ENCODE measurements at regions not wholly inside any gene's neighbourhood (a gene's known extent, or its start where the extent isn't known, plus 50 kb on each side); places are given as distances from the start of the nearest gene placed in this dataset.

- TF ChIP-seq ZNF462 (CRISPR knock-in tag; IDR thresholded peaks at IDR 0.05): no peak
- no peak for TF ChIP-seq EZH2 (IDR thresholded peaks at IDR 0.05; ENCODE audit: low read depth, unreplicated experiment)
- no peak for TF ChIP-seq ZNF114 (CRISPR knock-in tag; IDR thresholded peaks at IDR 0.05)
Measured at GRCh38 chr21:28687586-28687985, 305.1 kb downstream of the LTN1 start (continued).

- H3K36me3 ChIP-seq (ENCODE audit: insufficient read depth): no peaks in the 10 kb centered on the region
- H3K4me2 ChIP-seq: no peak overlapping the region
- Mint-ChIP-seq H3K27ac (no peak overlapping the region; the same call in 1 of the 2 replicates), H3K27me3 (ENCODE audit: insufficient read depth, low read depth, poor library complexity) (no peaks in the 10 kb centered on the region), H3K36me3 (ENCODE audit: low read depth) (no peaks in the 10 kb centered on the region), H3K4me1 (no peaks in the 10 kb centered on the region), H3K9me3 (no peaks in the 10 kb centered on the region; the same call in 2 of the 3 replicates), H3K4me3 (no peak overlapping the region)
- no peaks in the 10 kb centered on the region for H3K4me1 ChIP-seq (ENCODE audit: insufficient read depth)
- no peak overlapping the region for H2AFZ ChIP-seq
- H3K4me3 ChIP-seq: no peak overlapping the region
- DNase-seq (ENCODE audit: low spot score): no peak
- 0 out of 2 replicates have a peak, but pooled peaks cover 2% of the 10 kb centered on the region for H3K9me2 ChIP-seq (ENCODE audit: insufficient read depth)
- H4K20me1 ChIP-seq (replicated peaks; ENCODE audit: insufficient read depth): no peaks in the 10 kb centered on the region
- no peak overlapping the region for H3K27ac ChIP-seq (ENCODE audit: low read depth)
- H3F3A ChIP-seq (replicated peaks; ENCODE audit: low read depth): no peaks in the 10 kb centered on the region
- H3K27me3 ChIP-seq (ENCODE audit: insufficient read depth): no peaks in the 10 kb centered on the region
- H3K79me2 ChIP-seq (replicated peaks; ENCODE audit: insufficient read depth): no peaks in the 10 kb centered on the region
- no peak for ATAC-seq
- TF ChIP-seq CTCF (conservative IDR thresholded peaks at IDR 0.05; ENCODE audit: low read depth in 2 of 2): no peak
- TF ChIP-seq EZH2phosphoT487 (IDR thresholded peaks at IDR 0.05; ENCODE audit: unreplicated experiment): no peak
- no peak for TF ChIP-seq JUNB (IDR thresholded peaks at IDR 0.05; ENCODE audit: unreplicated experiment)
- no peak for TF ChIP-seq NANOG (IDR thresholded peaks at IDR 0.05; ENCODE audit: borderline replicate concordance)
- no peak for TF ChIP-seq EZH2 (IDR thresholded peaks at IDR 0.05; ENCODE audit: low read depth, unreplicated experiment)
- TF ChIP-seq ZNF331 (CRISPR knock-in tag; IDR thresholded peaks at IDR 0.05; ENCODE audit: low read depth): no peak
- TF ChIP-seq ZNF114 (CRISPR knock-in tag; IDR thresholded peaks at IDR 0.05): no peak
- TF ChIP-seq ETS1 (IDR thresholded peaks at IDR 0.05): no peak
Measured at GRCh38 chr21:28683982-28684752, 308.5 kb downstream of the LTN1 start.

All from GM23338 (cell line).